ENCODE measurements at regions not wholly inside any gene's neighbourhood (a gene's known extent, or its start where the extent isn't known, plus 50 kb on each side); places are given as distances from the start of the nearest gene placed in this dataset.

DNA sequence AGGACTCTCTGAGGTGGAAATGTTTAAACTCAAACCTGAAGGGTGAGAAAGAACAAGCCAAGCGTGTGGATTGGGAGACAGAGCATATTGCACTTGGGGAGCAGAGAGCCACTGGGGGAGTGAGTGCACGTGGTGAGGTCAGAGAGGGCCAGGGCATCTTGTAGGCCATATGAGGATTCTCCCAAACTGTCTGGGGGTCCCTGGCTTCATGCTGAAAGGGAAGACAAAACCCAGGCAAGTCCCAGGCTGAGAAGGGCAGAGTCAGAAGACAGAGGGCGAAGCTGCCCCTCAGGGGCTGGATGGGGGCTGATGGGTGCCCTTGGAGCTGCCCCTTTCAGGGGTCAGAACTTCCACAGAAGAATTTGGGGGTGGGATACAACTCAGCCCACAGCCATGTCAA is 215.3 kb upstream of the S1PR3 start:
- no peak overlapping the region for H3K4me2 ChIP-seq (ENCODE audit: low read length)
- H2AFZ ChIP-seq (ENCODE audit: low read depth, low read length) = no peak overlapping the region
- no peaks in the 10 kb centered on the region for H3K9me3 ChIP-seq (ENCODE audit: insufficient read depth, low read length)
- H3K9ac ChIP-seq (ENCODE audit: low read length) = no peak overlapping the region
- no peak overlapping the region for H3K4me3 ChIP-seq (ENCODE audit: low read length)
- no peaks in the 10 kb centered on the region for H3K79me2 ChIP-seq (ENCODE audit: low read length)
- no peak for TF ChIP-seq EZH2phosphoT487 (IDR thresholded peaks at IDR 0.05; ENCODE audit: low read depth)
- H3K4me1 ChIP-seq (ENCODE audit: low read length) = no peaks in the 10 kb centered on the region
- H3K36me3 ChIP-seq (replicated peaks; ENCODE audit: low read depth, low read length) = no peaks in the 10 kb centered on the region
- H3K27ac ChIP-seq (ENCODE audit: low read length) = no peak overlapping the region
- H4K20me1 ChIP-seq (ENCODE audit: insufficient read depth, low read length) = no peaks in the 10 kb centered on the region
- 0 out of 2 replicates have a peak, but pooled peaks cover 11% of the 10 kb centered on the region for H3K27me3 ChIP-seq (ENCODE audit: low read depth, low read length)

DNA sequence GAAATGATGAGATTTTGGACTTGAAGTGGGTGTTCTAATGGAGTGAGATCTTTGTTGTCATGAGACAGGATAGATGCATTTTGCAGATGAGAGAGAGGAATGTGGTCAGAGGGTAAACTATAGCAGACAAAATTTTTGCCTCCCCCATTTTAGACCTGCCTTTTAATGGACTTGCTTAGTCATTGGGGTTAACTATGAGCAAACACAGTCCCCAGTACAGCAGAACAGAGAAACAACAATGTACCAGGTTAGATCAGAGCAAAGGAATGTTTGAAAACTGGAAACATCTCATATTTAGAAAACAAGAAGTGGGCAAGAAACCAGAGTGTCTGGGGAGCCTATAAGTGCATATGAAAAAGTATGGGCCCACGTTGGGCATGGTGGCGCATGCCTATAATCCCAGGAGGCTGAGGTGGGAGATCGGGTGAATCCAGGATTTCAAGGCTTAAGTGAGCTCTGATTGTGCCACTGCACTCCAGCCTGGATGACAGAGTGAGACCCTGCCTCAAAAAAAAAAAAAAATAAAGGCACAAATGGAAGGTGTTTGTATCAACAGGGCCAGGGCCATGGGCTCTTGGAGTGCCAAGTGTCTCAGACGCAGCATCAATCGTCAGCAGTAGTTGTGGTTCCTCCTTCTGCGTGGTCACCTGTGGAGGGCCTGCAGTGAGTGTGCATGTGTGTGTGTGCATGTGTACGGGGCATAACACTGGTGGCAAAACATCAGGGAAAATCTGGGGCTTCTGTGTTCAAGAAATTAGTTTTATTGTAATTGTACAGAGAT is 214.4 kb upstream of the S1PR3 start:
- Histone ChIP-seq H4K20me1 (ENCODE audit: insufficient read depth, low read length) (no peaks in the 10 kb centered on the region), H2AFZ (ENCODE audit: low read depth, low read length) (no peak overlapping the region), H3K36me3 (replicated peaks; ENCODE audit: low read depth, low read length) (no peaks in the 10 kb centered on the region), H3K4me1 (ENCODE audit: low read length) (no peaks in the 10 kb centered on the region), H3K27me3 (ENCODE audit: low read depth, low read length) (0 out of 2 replicates have a peak, but pooled peaks cover 11% of the 10 kb centered on the region), H3K27ac (ENCODE audit: low read length) (no peak overlapping the region), H3K79me2 (ENCODE audit: low read length) (no peaks in the 10 kb centered on the region), H3K4me2 (ENCODE audit: low read length) (no peak overlapping the region), H3K9ac (ENCODE audit: low read length) (no peak overlapping the region), H3K9me3 (ENCODE audit: insufficient read depth, low read length) (no peaks in the 10 kb centered on the region), H3K4me3 (ENCODE audit: low read length) (no peak overlapping the region)
- TF ChIP-seq, protein P1, sequence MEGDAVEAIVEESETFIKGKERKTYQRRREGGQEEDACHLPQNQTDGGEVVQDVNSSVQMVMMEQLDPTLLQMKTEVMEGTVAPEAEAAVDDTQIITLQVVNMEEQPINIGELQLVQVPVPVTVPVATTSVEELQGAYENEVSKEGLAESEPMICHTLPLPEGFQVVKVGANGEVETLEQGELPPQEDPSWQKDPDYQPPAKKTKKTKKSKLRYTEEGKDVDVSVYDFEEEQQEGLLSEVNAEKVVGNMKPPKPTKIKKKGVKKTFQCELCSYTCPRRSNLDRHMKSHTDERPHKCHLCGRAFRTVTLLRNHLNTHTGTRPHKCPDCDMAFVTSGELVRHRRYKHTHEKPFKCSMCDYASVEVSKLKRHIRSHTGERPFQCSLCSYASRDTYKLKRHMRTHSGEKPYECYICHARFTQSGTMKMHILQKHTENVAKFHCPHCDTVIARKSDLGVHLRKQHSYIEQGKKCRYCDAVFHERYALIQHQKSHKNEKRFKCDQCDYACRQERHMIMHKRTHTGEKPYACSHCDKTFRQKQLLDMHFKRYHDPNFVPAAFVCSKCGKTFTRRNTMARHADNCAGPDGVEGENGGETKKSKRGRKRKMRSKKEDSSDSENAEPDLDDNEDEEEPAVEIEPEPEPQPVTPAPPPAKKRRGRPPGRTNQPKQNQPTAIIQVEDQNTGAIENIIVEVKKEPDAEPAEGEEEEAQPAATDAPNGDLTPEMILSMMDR (IDR thresholded peaks at IDR 0.05; ENCODE audit: low read depth, low read length) = no peak
- TF ChIP-seq EZH2phosphoT487 (IDR thresholded peaks at IDR 0.05; ENCODE audit: low read depth) = no peak

DNA sequence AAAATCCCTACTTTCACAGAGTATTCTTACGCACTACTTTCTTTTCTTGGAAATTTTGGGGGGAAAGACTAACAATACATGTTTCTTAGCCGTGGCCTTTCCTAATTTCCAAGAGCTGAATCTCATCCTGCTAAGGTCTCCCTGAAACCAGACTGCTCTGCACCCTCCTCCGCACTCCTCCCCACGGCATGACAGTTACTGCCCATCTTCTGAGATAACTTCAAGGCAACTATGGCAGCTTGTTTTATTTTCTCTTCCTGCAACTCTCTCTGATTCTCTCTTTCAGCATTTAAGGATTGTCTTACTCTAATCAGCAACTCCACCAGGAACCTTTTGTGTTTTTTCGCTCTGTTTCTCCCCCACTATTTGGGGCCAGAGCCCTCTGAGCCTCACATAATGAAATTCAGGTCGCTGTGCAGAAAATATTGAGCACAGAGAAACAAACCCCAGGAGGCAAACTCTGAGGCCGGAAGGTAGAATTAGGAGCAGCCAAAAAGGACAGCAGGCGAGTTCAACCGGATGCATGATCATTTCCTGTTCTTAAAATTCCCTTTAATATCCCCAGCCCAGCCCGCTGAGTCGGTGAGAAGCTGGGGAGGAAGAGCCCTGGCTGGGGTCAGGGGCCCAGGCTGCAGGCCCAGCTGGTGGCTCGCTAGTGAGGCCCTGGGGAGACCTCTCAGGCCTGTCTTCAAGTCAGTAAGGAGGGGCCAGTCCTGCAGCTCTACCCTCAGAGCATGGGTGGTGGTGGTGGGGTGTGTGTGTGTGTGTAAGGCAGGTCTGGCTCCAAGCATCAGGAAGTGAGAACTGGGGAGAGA is 213.6 kb upstream of the S1PR3 start:
- no peak overlapping the region for H3K4me2 ChIP-seq (ENCODE audit: low read length)
- no peaks in the 10 kb centered on the region for H3K9me3 ChIP-seq (ENCODE audit: insufficient read depth, low read length)
- H3K79me2 ChIP-seq (ENCODE audit: low read length) = no peaks in the 10 kb centered on the region
- no peak for TF ChIP-seq EZH2phosphoT487 (IDR thresholded peaks at IDR 0.05; ENCODE audit: low read depth)
- TF ChIP-seq, protein P1 (IDR thresholded peaks at IDR 0.05; ENCODE audit: low read depth, low read length) = no peak
- no peaks in the 10 kb centered on the region for H3K4me1 ChIP-seq (ENCODE audit: low read length)
- 0 out of 2 replicates have a peak, but pooled peaks cover 11% of the 10 kb centered on the region for H3K27me3 ChIP-seq (ENCODE audit: low read depth, low read length)
- H3K36me3 ChIP-seq (replicated peaks; ENCODE audit: low read depth, low read length) = no peaks in the 10 kb centered on the region
- H2AFZ ChIP-seq (ENCODE audit: low read depth, low read length) = no peak overlapping the region
- no peaks in the 10 kb centered on the region for H4K20me1 ChIP-seq (ENCODE audit: insufficient read depth, low read length)
- no peak overlapping the region for H3K27ac ChIP-seq (ENCODE audit: low read length)
- H3K9ac ChIP-seq (ENCODE audit: low read length) = no peak overlapping the region
- no peak overlapping the region for H3K4me3 ChIP-seq (ENCODE audit: low read length)

DNA sequence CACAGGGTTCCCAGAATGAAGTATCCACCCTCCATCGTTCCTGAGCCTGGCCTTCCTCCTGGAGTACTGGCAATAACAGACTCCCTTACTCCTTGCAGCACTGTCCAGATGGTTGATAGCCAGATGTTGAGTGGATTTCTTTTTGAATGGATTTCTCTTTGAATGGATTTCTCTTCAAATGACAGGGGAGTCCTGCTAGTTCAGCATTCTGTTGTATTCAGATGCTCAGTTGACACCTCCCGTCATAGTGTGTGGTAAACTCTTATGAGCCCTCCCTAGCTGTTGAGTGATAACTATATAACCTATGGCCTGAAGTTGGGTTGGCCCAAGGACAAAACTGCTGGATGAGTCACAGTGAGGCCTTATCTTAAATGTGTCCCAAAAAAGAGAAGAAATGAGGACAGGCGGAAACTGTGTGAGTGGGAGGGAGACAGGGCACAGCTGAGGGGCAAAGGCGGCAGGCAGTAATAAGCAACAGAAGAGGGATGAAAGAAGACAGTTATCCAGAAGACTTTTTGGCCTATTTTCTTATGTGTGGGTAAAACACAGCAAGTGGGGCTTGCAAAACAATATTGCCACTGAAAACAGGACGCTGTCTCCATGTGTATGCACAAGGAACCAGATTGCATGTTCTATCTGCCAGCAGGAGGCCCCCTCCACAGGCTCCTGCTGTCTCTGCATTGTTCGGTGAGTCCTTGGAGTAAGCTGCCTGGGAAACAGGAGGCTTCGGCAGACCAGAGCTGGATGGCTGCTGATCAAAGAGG is 209.5 kb upstream of the S1PR3 start:
- Histone ChIP-seq H3K9me3 (ENCODE audit: insufficient read depth, low read length) (no peaks in the 10 kb centered on the region), H3K36me3 (replicated peaks; ENCODE audit: low read depth, low read length) (no peaks in the 10 kb centered on the region), H2AFZ (ENCODE audit: low read depth, low read length) (no peak overlapping the region), H3K79me2 (ENCODE audit: low read length) (no peaks in the 10 kb centered on the region), H3K4me1 (ENCODE audit: low read length) (no peaks in the 10 kb centered on the region), H3K4me3 (ENCODE audit: low read length) (no peak overlapping the region), H3K27ac (ENCODE audit: low read length) (no peak overlapping the region), H4K20me1 (ENCODE audit: insufficient read depth, low read length) (no peaks in the 10 kb centered on the region), H3K4me2 (ENCODE audit: low read length) (no peak overlapping the region), H3K9ac (ENCODE audit: low read length) (no peak overlapping the region), H3K27me3 (ENCODE audit: low read depth, low read length) (0 out of 2 replicates have a peak, but pooled peaks cover 3% of the 10 kb centered on the region)
- TF ChIP-seq, protein P1 (IDR thresholded peaks at IDR 0.05; ENCODE audit: low read depth, low read length) = no peak
- no peak for TF ChIP-seq EZH2phosphoT487 (IDR thresholded peaks at IDR 0.05; ENCODE audit: low read depth)
